Left ventricle myocardium inferior (tissue), 1 donor: ENCODE measurements at regions not wholly inside any gene's neighbourhood (a gene's known extent, or its start where the extent isn't known, plus 50 kb on each side); places are given as distances from the start of the nearest gene placed in this dataset.

Source experiments
- DNase-seq: peaks from one replicate; pipeline ENCODE4 v3.0.0-alpha.2; 2020
- H3K27ac ChIP-seq: fragments of 200-600 bp; replicated peaks from 2 replicates; pipeline ENCODE4 v1.8.0; 2021
- H3K27me3 ChIP-seq: fragments of 200-600 bp; 2 replicates; pipeline ENCODE4 v1.8.0; 2021; ENCODE audit warnings: low read depth
- H3K36me3 ChIP-seq: fragments of 200-600 bp; 2 replicates; pipeline ENCODE4 v1.8.0; 2021
- H3K4me1 ChIP-seq: fragments of 200-600 bp; 2 replicates; pipeline ENCODE4 v1.8.0; 2021
- H3K4me3 ChIP-seq: fragments of 200-600 bp; 2 replicates; pipeline ENCODE4 v1.8.0; 2021; ENCODE audit warnings: mild to moderate bottlenecking, moderate library complexity
- H3K9me3 ChIP-seq: fragments of 200-600 bp; replicated peaks from 2 replicates; pipeline ENCODE4 v1.8.0; 2021
- intact Hi-C: fragments of 100-400 bp; cut with micrococcal nuclease; formaldehyde crosslinking; loops from one replicate; pipeline ENCODE4 v1.11.0; 2022
- TF ChIP-seq, protein P1 (sequence below): fragments of 200-600 bp; IDR thresholded peaks from 2 replicates; pipeline ENCODE4 v1.8.0; 2021; ENCODE audit warnings: antibody characterized with exemption, mild to moderate bottlenecking, borderline replicate concordance
- donor health status: DM: no; HTN: yes; CAD: no; lungs with severe emphysema.

DNA sequence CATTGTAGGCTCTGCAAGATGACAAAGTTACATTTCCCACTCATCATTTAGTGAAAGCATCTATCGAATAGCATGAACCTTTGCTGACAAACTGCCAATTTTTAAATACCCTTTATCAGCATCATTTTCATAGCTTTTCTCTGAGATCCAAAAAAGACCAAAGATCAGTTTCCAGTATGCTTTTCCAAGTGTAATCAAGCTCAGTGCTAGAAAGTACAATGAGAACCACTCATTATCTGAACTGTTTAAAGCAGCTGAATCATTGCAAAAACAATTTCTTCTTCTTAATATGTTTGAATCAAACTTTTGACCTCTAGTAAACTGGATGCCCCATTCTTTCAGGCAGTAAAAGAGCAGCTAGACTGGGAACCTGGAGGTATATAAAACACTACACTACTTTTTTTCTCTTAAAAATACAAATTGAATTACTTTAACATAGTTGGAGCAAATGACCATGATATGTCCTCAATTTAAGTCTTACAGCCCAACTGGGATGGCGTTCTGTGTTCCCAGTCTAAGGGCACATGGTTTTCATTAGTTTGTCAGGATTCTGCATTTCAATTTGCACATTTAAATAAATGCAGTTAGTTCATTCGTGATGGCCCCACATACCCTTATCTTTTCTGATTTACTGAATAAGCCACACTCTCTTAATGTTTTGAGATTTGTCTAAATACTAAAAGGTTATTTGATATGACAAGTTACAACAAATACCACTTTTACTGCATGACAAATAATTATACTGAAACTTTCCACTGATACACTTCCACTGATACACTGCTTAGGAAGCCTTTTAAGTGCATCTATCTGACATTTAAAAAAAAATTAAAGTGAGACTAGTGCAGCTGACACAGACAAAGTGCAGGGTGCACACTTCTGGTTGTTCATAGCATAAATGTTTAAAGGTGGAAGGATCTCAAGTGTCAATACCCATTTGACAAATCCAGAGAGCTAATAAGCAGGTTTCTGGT, 146.0 kb upstream of the FRMD4B start:
- TF ChIP-seq, protein P1, sequence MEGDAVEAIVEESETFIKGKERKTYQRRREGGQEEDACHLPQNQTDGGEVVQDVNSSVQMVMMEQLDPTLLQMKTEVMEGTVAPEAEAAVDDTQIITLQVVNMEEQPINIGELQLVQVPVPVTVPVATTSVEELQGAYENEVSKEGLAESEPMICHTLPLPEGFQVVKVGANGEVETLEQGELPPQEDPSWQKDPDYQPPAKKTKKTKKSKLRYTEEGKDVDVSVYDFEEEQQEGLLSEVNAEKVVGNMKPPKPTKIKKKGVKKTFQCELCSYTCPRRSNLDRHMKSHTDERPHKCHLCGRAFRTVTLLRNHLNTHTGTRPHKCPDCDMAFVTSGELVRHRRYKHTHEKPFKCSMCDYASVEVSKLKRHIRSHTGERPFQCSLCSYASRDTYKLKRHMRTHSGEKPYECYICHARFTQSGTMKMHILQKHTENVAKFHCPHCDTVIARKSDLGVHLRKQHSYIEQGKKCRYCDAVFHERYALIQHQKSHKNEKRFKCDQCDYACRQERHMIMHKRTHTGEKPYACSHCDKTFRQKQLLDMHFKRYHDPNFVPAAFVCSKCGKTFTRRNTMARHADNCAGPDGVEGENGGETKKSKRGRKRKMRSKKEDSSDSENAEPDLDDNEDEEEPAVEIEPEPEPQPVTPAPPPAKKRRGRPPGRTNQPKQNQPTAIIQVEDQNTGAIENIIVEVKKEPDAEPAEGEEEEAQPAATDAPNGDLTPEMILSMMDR, result no peak
- H3K4me1 ChIP-seq, result peaks cover 20% of the 10 kb centered on the region
- H3K27me3 ChIP-seq, result no peaks in the 10 kb centered on the region
- DNase-seq, result no peak
- H3K4me3 ChIP-seq, result no peak overlapping the region
- H3K9me3 ChIP-seq, result no peaks in the 10 kb centered on the region
- H3K36me3 ChIP-seq, result no peaks in the 10 kb centered on the region
- H3K27ac ChIP-seq, result no peak overlapping the region
- intact Hi-C loops, result no loop called here

DNA sequence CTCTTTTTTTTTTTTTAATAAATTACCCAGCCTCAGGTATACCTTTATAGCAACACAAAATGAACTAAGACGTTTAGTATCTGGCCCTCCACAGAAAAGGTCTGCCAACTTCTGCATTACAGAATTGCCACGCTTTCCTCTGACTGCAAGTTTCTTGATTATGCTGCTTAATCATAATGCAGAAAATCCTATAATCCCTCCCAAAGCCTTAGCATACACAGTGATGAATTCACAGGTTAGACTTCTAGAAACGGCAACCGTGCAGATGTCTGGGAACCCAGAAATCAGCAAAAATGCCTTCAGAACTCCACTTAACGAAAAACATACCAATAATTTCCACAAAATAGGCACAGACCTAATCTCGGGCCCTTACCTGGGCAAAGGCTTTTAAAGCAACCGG, 144.7 kb upstream of the FRMD4B start:
- TF ChIP-seq, protein P1, result no peak
- Histone ChIP-seq H3K27me3 (no peaks in the 10 kb centered on the region), H3K36me3 (no peaks in the 10 kb centered on the region), H3K4me3 (no peak overlapping the region), H3K27ac (no peak overlapping the region), H3K9me3 (no peaks in the 10 kb centered on the region), H3K4me1 (peaks cover 33% of the 10 kb centered on the region)
- intact Hi-C loops, result no loop called here
- no peak for DNase-seq

DNA sequence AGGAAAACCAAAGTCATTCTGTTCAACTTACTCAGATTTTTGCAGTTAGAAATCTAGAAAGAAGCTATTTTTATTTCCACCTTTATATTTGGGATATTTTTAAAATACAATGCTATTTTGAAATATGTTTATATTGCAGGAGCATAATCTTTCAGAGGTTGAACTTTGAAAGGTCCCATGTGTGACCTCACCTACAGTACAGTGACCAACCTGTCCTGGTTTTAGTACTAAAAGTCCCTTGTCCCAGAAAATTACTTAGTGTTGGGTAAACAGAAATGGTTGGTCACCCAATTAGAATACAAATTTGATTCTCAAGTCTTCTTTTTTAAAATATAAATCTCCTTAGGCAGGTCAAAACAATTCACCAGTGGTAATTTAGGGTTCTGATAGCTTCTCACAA, 141.6 kb upstream of the FRMD4B start:
- Histone ChIP-seq H3K36me3 (no peaks in the 10 kb centered on the region), H3K27ac (no peak overlapping the region), H3K9me3 (no peaks in the 10 kb centered on the region), H3K4me3 (no peak overlapping the region), H3K4me1 (peaks cover 37% of the 10 kb centered on the region), H3K27me3 (no peaks in the 10 kb centered on the region)
- DNase-seq, result no peak
- TF ChIP-seq, protein P1, result no peak
- intact Hi-C loops, result no loop called here

DNA sequence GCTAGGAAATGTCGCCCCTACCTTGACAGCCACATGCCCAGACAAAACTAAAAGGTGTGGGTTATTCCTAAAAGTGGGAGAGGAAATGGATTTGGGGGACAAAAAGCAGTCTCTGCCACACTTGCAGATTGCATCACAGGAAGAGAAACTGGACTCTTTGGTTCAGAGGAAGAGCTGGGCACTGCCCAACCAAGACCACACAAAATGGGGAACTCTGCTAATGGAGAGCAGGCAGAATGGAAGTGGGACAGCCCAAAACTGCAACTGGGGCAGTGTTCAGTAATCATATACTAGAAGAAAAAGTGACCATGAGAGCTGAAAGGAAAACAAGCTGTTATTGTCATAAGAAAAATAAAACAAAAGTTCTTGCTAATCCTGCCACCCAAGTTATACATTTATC, 138.9 kb upstream of the FRMD4B start:
- no peaks in the 10 kb centered on the region for H3K27me3 ChIP-seq
- intact Hi-C loops, result no loop called here
- H3K9me3 ChIP-seq, result no peaks in the 10 kb centered on the region
- TF ChIP-seq, protein P1, result no peak
- H3K4me1 ChIP-seq, result peaks cover 29% of the 10 kb centered on the region
- H3K36me3 ChIP-seq, result no peaks in the 10 kb centered on the region
- no peak overlapping the region for H3K27ac ChIP-seq
- no peak for DNase-seq
- no peak overlapping the region for H3K4me3 ChIP-seq

DNA sequence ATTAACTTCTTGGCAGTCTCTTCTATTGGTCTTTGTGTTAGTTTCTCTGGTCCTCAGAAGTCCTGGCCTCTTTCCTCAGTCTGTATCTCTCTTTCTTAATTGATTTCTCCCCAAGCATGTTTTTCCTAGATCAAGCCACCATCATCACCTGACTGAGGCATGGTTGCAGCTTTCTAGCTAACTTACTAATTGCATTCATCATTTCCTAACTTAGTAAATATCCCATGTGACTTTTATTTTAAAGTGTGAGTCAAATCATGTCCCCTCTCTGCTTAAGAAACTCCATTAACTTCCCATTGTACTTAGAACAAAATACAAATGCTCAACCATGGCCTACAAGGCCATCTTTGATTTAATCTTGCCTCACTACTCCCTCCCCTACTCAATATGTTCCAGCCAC, 135.4 kb upstream of the FRMD4B start:
- no peaks in the 10 kb centered on the region for H3K27me3 ChIP-seq
- intact Hi-C loops, result no loop called here
- H3K9me3 ChIP-seq, result no peaks in the 10 kb centered on the region
- no peak overlapping the region for H3K27ac ChIP-seq
- no peak for DNase-seq
- TF ChIP-seq, protein P1, result no peak
- H3K4me1 ChIP-seq, result peaks cover 20% of the 10 kb centered on the region
- no peak overlapping the region for H3K4me3 ChIP-seq
- no peaks in the 10 kb centered on the region for H3K36me3 ChIP-seq
